Body of pancreas (tissue), 4 donors: ENCODE measurements at regions not wholly inside any gene's neighbourhood (a gene's known extent, or its start where the extent isn't known, plus 50 kb on each side); places are given as distances from the start of the nearest gene placed in this dataset.

Experiments used
- POLR2A ChIP-seq, 3 donors: fragments of 450-650 bp; IDR thresholded peaks; one replicate each; pipeline ENCODE4 v1.6.1; 2016; ENCODE audit warnings: antibody characterized with exemption in 3 of 3, mild to moderate bottlenecking in 2 of 3
- TF ChIP-seq, protein P1 (sequence below), 7 experiments: fragments of 450-650 bp in 4 of 7; fragments of 200-600 bp in 3 of 7; sonication (generic) in 3 of 7; IDR thresholded peaks; one replicate each; pipeline ENCODE4 v1.5.1; 2016 to 2019; ENCODE audit warnings: antibody characterized with exemption in 7 of 7

DNA sequence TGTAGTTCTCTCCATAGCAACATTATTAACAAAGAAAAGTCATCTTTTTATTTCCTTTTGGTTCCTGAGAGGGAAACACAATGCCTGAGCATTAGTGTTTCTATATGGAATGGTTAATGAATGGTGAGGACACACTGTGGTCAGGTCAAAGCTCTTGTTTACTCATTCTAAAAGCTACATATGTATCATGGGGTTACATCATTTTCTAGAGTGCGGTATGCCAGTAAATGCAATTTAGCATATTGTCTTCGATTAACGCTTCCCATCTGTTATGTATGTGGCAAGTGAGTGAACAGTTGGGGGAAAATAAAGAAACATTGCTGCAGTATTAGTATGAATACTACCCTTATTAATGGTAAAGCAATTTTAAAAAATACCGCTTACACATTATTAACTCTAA, 1152.2 kb upstream of the SPRY2 start:
- TF ChIP-seq POLR2A (IDR thresholded peaks at IDR 0.05) = no peak
- TF ChIP-seq, protein P1, sequence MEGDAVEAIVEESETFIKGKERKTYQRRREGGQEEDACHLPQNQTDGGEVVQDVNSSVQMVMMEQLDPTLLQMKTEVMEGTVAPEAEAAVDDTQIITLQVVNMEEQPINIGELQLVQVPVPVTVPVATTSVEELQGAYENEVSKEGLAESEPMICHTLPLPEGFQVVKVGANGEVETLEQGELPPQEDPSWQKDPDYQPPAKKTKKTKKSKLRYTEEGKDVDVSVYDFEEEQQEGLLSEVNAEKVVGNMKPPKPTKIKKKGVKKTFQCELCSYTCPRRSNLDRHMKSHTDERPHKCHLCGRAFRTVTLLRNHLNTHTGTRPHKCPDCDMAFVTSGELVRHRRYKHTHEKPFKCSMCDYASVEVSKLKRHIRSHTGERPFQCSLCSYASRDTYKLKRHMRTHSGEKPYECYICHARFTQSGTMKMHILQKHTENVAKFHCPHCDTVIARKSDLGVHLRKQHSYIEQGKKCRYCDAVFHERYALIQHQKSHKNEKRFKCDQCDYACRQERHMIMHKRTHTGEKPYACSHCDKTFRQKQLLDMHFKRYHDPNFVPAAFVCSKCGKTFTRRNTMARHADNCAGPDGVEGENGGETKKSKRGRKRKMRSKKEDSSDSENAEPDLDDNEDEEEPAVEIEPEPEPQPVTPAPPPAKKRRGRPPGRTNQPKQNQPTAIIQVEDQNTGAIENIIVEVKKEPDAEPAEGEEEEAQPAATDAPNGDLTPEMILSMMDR (IDR thresholded peaks at IDR 0.05) = no peak
